ENCODE measurements at regions not wholly inside any gene's neighbourhood (a gene's known extent, or its start where the extent isn't known, plus 50 kb on each side); places are given as distances from the start of the nearest gene placed in this dataset.

- Histone ChIP-seq H3K9me3 (ENCODE audit: control insufficient read depth in 1 of 2, low read length in 2 of 2) (no peaks in the 10 kb centered on the region), H3K9ac (ENCODE audit: low read depth in 1 of 2, low read length in 2 of 2) (no peak overlapping the region), H3K4me1 (ENCODE audit: control insufficient read depth in 1 of 2, insufficient read depth in 2 of 2, low read length in 2 of 2) (no peaks in the 10 kb centered on the region), H3K27me3 (ENCODE audit: control insufficient read depth in 1 of 2, insufficient read depth in 2 of 2, low read length in 2 of 2) (no peaks in the 10 kb centered on the region), H3K36me3 (ENCODE audit: control insufficient read depth in 1 of 2, insufficient read depth in 2 of 2, low read length in 2 of 2) (no peaks in the 10 kb centered on the region), H3K27ac (ENCODE audit: low read depth, low read length) (no peak overlapping the region), H3K4me3 (ENCODE audit: low read depth in 1 of 2, low read length in 2 of 2) (no peak overlapping the region)
Observed at GRCh38 chr2:41659758-41660157, 388.1 kb upstream of the PKDCC start.

GRCh38 chr2:41662461-41662860, 385.4 kb upstream of the PKDCC start:
- H3K27ac ChIP-seq (ENCODE audit: low read depth, low read length): no peak overlapping the region
- H3K4me3 ChIP-seq (ENCODE audit: low read depth in 1 of 2, low read length in 2 of 2): no peak overlapping the region
- H3K4me1 ChIP-seq (ENCODE audit: control insufficient read depth in 1 of 2, insufficient read depth in 2 of 2, low read length in 2 of 2): no peaks in the 10 kb centered on the region
- H3K9ac ChIP-seq (ENCODE audit: low read depth in 1 of 2, low read length in 2 of 2): no peak overlapping the region
- no peaks in the 10 kb centered on the region for H3K27me3 ChIP-seq (ENCODE audit: control insufficient read depth in 1 of 2, insufficient read depth in 2 of 2, low read length in 2 of 2)
- no peaks in the 10 kb centered on the region for H3K36me3 ChIP-seq (ENCODE audit: control insufficient read depth in 1 of 2, insufficient read depth in 2 of 2, low read length in 2 of 2)
- no peaks in the 10 kb centered on the region for H3K9me3 ChIP-seq (ENCODE audit: control insufficient read depth in 1 of 2, low read length in 2 of 2)

GRCh38 chr2:41663056-41663455, 384.8 kb upstream of the PKDCC start:
- Histone ChIP-seq H3K36me3 (ENCODE audit: control insufficient read depth in 1 of 2, insufficient read depth in 2 of 2, low read length in 2 of 2) (no peaks in the 10 kb centered on the region), H3K9ac (ENCODE audit: low read depth in 1 of 2, low read length in 2 of 2) (no peak overlapping the region), H3K4me1 (ENCODE audit: control insufficient read depth in 1 of 2, insufficient read depth in 2 of 2, low read length in 2 of 2) (no peaks in the 10 kb centered on the region), H3K9me3 (ENCODE audit: control insufficient read depth in 1 of 2, low read length in 2 of 2) (no peaks in the 10 kb centered on the region), H3K27ac (ENCODE audit: low read depth, low read length) (no peak overlapping the region), H3K4me3 (ENCODE audit: low read depth in 1 of 2, low read length in 2 of 2) (no peak overlapping the region), H3K27me3 (ENCODE audit: control insufficient read depth in 1 of 2, insufficient read depth in 2 of 2, low read length in 2 of 2) (no peaks in the 10 kb centered on the region)

- no peaks in the 10 kb centered on the region for H3K4me1 ChIP-seq (ENCODE audit: control insufficient read depth in 1 of 2, insufficient read depth in 2 of 2, low read length in 2 of 2)
- no peaks in the 10 kb centered on the region for H3K9me3 ChIP-seq (ENCODE audit: control insufficient read depth in 1 of 2, low read length in 2 of 2)
Observed at GRCh38 chr2:41668529-41668928, 379.3 kb upstream of the PKDCC start.

GRCh38 chr2:41678639-41679038, 369.2 kb upstream of the PKDCC start:
- H3K36me3 ChIP-seq (ENCODE audit: control insufficient read depth in 1 of 2, insufficient read depth in 2 of 2, low read length in 2 of 2): no peaks in the 10 kb centered on the region
- no peaks in the 10 kb centered on the region for H3K9me3 ChIP-seq (ENCODE audit: control insufficient read depth in 1 of 2, low read length in 2 of 2)
- no peak overlapping the region for H3K4me3 ChIP-seq (ENCODE audit: low read depth in 1 of 2, low read length in 2 of 2)
- no peak overlapping the region for H3K9ac ChIP-seq (ENCODE audit: low read depth in 1 of 2, low read length in 2 of 2)
- no peak overlapping the region for H3K27ac ChIP-seq (ENCODE audit: low read depth, low read length)
- no peaks in the 10 kb centered on the region for H3K27me3 ChIP-seq (ENCODE audit: control insufficient read depth in 1 of 2, insufficient read depth in 2 of 2, low read length in 2 of 2)
- H3K4me1 ChIP-seq (ENCODE audit: control insufficient read depth in 1 of 2, insufficient read depth in 2 of 2, low read length in 2 of 2): no peaks in the 10 kb centered on the region

More at GRCh38 chr2:41668529-41668928, 379.3 kb upstream of the PKDCC start:
- Histone ChIP-seq H3K27ac (ENCODE audit: low read depth, low read length) (no peak overlapping the region), H3K36me3 (ENCODE audit: control insufficient read depth in 1 of 2, insufficient read depth in 2 of 2, low read length in 2 of 2) (no peaks in the 10 kb centered on the region), H3K27me3 (ENCODE audit: control insufficient read depth in 1 of 2, insufficient read depth in 2 of 2, low read length in 2 of 2) (no peaks in the 10 kb centered on the region), H3K9ac (ENCODE audit: low read depth in 1 of 2, low read length in 2 of 2) (no peak overlapping the region), H3K4me3 (ENCODE audit: low read depth in 1 of 2, low read length in 2 of 2) (no peak overlapping the region)

GRCh38 chr2:41686156-41686555, 361.7 kb upstream of the PKDCC start:
- no peaks in the 10 kb centered on the region for H3K4me1 ChIP-seq (ENCODE audit: control insufficient read depth in 1 of 2, insufficient read depth in 2 of 2, low read length in 2 of 2)
- H3K4me3 ChIP-seq (ENCODE audit: low read depth in 1 of 2, low read length in 2 of 2): no peak overlapping the region
- no peak overlapping the region for H3K9ac ChIP-seq (ENCODE audit: low read depth in 1 of 2, low read length in 2 of 2)
- H3K36me3 ChIP-seq (ENCODE audit: control insufficient read depth in 1 of 2, insufficient read depth in 2 of 2, low read length in 2 of 2): no peaks in the 10 kb centered on the region
- no peaks in the 10 kb centered on the region for H3K27me3 ChIP-seq (ENCODE audit: control insufficient read depth in 1 of 2, insufficient read depth in 2 of 2, low read length in 2 of 2)
- H3K9me3 ChIP-seq (ENCODE audit: control insufficient read depth in 1 of 2, low read length in 2 of 2): no peaks in the 10 kb centered on the region
- H3K27ac ChIP-seq (ENCODE audit: low read depth, low read length): no peak overlapping the region

- H3K9me3 ChIP-seq (ENCODE audit: control insufficient read depth in 1 of 2, low read length in 2 of 2): no peaks in the 10 kb centered on the region
- no peaks in the 10 kb centered on the region for H3K36me3 ChIP-seq (ENCODE audit: control insufficient read depth in 1 of 2, insufficient read depth in 2 of 2, low read length in 2 of 2)
- no peak overlapping the region for H3K27ac ChIP-seq (ENCODE audit: low read depth, low read length)
- no peak overlapping the region for H3K9ac ChIP-seq (ENCODE audit: low read depth in 1 of 2, low read length in 2 of 2)
- H3K27me3 ChIP-seq (ENCODE audit: control insufficient read depth in 1 of 2, insufficient read depth in 2 of 2, low read length in 2 of 2): no peaks in the 10 kb centered on the region
- H3K4me1 ChIP-seq (ENCODE audit: control insufficient read depth in 1 of 2, insufficient read depth in 2 of 2, low read length in 2 of 2): no peaks in the 10 kb centered on the region
- H3K4me3 ChIP-seq (ENCODE audit: low read depth in 1 of 2, low read length in 2 of 2): no peak overlapping the region
Observed at GRCh38 chr2:41691561-41691960, 356.3 kb upstream of the PKDCC start.

GRCh38 chr2:41694536-41695049, 353.2 kb upstream of the PKDCC start:
- Histone ChIP-seq H3K27ac (ENCODE audit: low read depth, low read length) (no peak overlapping the region), H3K9ac (ENCODE audit: low read depth in 1 of 2, low read length in 2 of 2) (no peak overlapping the region), H3K4me1 (ENCODE audit: control insufficient read depth in 1 of 2, insufficient read depth in 2 of 2, low read length in 2 of 2) (no peaks in the 10 kb centered on the region), H3K27me3 (ENCODE audit: control insufficient read depth in 1 of 2, insufficient read depth in 2 of 2, low read length in 2 of 2) (no peaks in the 10 kb centered on the region), H3K4me3 (ENCODE audit: low read depth in 1 of 2, low read length in 2 of 2) (no peak overlapping the region), H3K9me3 (ENCODE audit: control insufficient read depth in 1 of 2, low read length in 2 of 2) (no peaks in the 10 kb centered on the region), H3K36me3 (ENCODE audit: control insufficient read depth in 1 of 2, insufficient read depth in 2 of 2, low read length in 2 of 2) (no peaks in the 10 kb centered on the region)

GRCh38 chr2:41695198-41696113, 352.4 kb upstream of the PKDCC start:
- Histone ChIP-seq H3K9ac (ENCODE audit: low read depth in 1 of 2, low read length in 2 of 2) (no peak overlapping the region), H3K27ac (ENCODE audit: low read depth, low read length) (no peak overlapping the region), H3K36me3 (ENCODE audit: control insufficient read depth in 1 of 2, insufficient read depth in 2 of 2, low read length in 2 of 2) (no peaks in the 10 kb centered on the region), H3K4me1 (ENCODE audit: control insufficient read depth in 1 of 2, insufficient read depth in 2 of 2, low read length in 2 of 2) (no peaks in the 10 kb centered on the region), H3K27me3 (ENCODE audit: control insufficient read depth in 1 of 2, insufficient read depth in 2 of 2, low read length in 2 of 2) (no peaks in the 10 kb centered on the region), H3K4me3 (ENCODE audit: low read depth in 1 of 2, low read length in 2 of 2) (no peak overlapping the region), H3K9me3 (ENCODE audit: control insufficient read depth in 1 of 2, low read length in 2 of 2) (no peaks in the 10 kb centered on the region)

- no peaks in the 10 kb centered on the region for H3K27me3 ChIP-seq (ENCODE audit: control insufficient read depth in 1 of 2, insufficient read depth in 2 of 2, low read length in 2 of 2)
- H3K4me1 ChIP-seq (ENCODE audit: control insufficient read depth in 1 of 2, insufficient read depth in 2 of 2, low read length in 2 of 2): no peaks in the 10 kb centered on the region
- H3K4me3 ChIP-seq (ENCODE audit: low read depth in 1 of 2, low read length in 2 of 2): no peak overlapping the region
- H3K9me3 ChIP-seq (ENCODE audit: control insufficient read depth in 1 of 2, low read length in 2 of 2): no peaks in the 10 kb centered on the region
- H3K9ac ChIP-seq (ENCODE audit: low read depth in 1 of 2, low read length in 2 of 2): no peak overlapping the region
- no peaks in the 10 kb centered on the region for H3K36me3 ChIP-seq (ENCODE audit: control insufficient read depth in 1 of 2, insufficient read depth in 2 of 2, low read length in 2 of 2)
- H3K27ac ChIP-seq (ENCODE audit: low read depth, low read length): no peak overlapping the region
Observed at GRCh38 chr2:41697389-41697788, 350.4 kb upstream of the PKDCC start.
